ENCODE measurements at regions not wholly inside any gene's neighbourhood (a gene's known extent, or its start where the extent isn't known, plus 50 kb on each side); places are given as distances from the start of the nearest gene placed in this dataset.
A peak's percentile ranks its signal among the peaks of the same experiment; 100 is the strongest.

- Histone ChIP-seq H4K20me1 (ENCODE audit: insufficient read depth, low read length) (no peaks in the 10 kb centered on the region), H2AK9ac (replicated peaks; ENCODE audit: low read depth, low read length, poor library complexity) (no peak overlapping the region), H3K23ac (ENCODE audit: low read depth, low read length) (no peak overlapping the region), H4K5ac (ENCODE audit: low read depth, low read length) (no peak overlapping the region), H2BK5ac (ENCODE audit: low read depth, low read length, poor library complexity, severe bottlenecking) (no peak overlapping the region), H2BK120ac (ENCODE audit: low read depth, low read length) (no peak overlapping the region), H3K14ac (replicated peaks; ENCODE audit: low read depth, low read length) (no peak overlapping the region), H3K27ac (ENCODE audit: insufficient read depth, low read length) (no peak overlapping the region), H2AK5ac (ENCODE audit: low read depth, low read length) (no peak overlapping the region), H4K91ac (ENCODE audit: insufficient read depth, low read depth, low read length) (no peak overlapping the region), H2BK20ac (ENCODE audit: low read depth, low read length) (no peak overlapping the region), H3K56ac (ENCODE audit: extremely low read depth, insufficient read depth, low read length) (no peak overlapping the region), H3K4ac (ENCODE audit: low read depth, low read length) (no peak overlapping the region), H3K18ac (ENCODE audit: low read depth, low read length) (no peak overlapping the region), H4K8ac (ENCODE audit: low read depth in 2 of 2, low read length in 2 of 2) (no peak overlapping the region), H3K27me3 (ENCODE audit: control insufficient read depth, insufficient read depth, low read length) (no peaks in the 10 kb centered on the region), H2AFZ (replicated peaks; ENCODE audit: low read length, poor library complexity) (no peak overlapping the region), H3K9me1 (ENCODE audit: insufficient read depth, low read length) (no peaks in the 10 kb centered on the region), H3K36me3 (ENCODE audit: control insufficient read depth, insufficient read depth, low read length) (no peaks in the 10 kb centered on the region), H3K9ac (ENCODE audit: low read depth, low read length) (no peak overlapping the region), H2BK15ac (ENCODE audit: low read depth, low read length) (no peak overlapping the region), H3K79me1 (ENCODE audit: low read depth in 1 of 2, low read length in 2 of 2) (no peaks in the 10 kb centered on the region), H3K9me3 (ENCODE audit: control insufficient read depth, insufficient read depth, low read length) (peaks cover 4% of the 10 kb centered on the region), H3K4me3 (ENCODE audit: insufficient read depth, low read depth, low read length) (no peak overlapping the region), H3K4me2 (ENCODE audit: low read depth, low read length) (no peak overlapping the region), H3K4me1 (ENCODE audit: control insufficient read depth, insufficient read depth, low read length) (no peaks in the 10 kb centered on the region)
- TF ChIP-seq MAZ (IDR thresholded peaks at IDR 0.05; ENCODE audit: borderline replicate concordance, low read depth, low read length) (no peak), FOS (IDR thresholded peaks at IDR 0.05; ENCODE audit: low read depth, low read length) (no peak), ELK1 (IDR thresholded peaks at IDR 0.05; ENCODE audit: borderline replicate concordance, low read depth, low read length) (no peak), RFX5 (IDR thresholded peaks at IDR 0.05; ENCODE audit: low read depth, low read length) (no peak), NFE2L2 (IDR thresholded peaks at IDR 0.05; ENCODE audit: low read depth, low read length) (no peak), CEBPB (IDR thresholded peaks at IDR 0.05; ENCODE audit: low read depth, low read length) (no peak)
- 73% methylated on average over 4 of the region's 8 CpGs; no CpG with 5 or more reads in 1 of the 2 experiments for WGBS, 2 experiments (ENCODE audit: extremely low coverage in 2 of 2, insufficient read length in 1 of 2)
- intact Hi-C loops (cut with micrococcal nuclease) (loop anchor here (1.0 to 10.0 kb wide), 2 partner anchors 9 to 264 kb away; no protein-coding TSS in a partner anchor), dilution Hi-C loops (cut with HindIII; ENCODE audit: low sequenced_read_pairs, unreplicated experiment) (no loop called here), in situ Hi-C loops (cut with MboI; ENCODE audit: low sequenced_read_pairs) (no loop called here)
- peak; percentile 43 for DNase-seq
- BruUV-seq (replicated peaks) = no TSS peak
- peak; percentile 74 for ATAC-seq (ENCODE audit: low read depth)
- POLR2A ChIA-PET (ENCODE audit: unreplicated experiment) = no interaction called here
- CTCF ChIA-PET = no interaction called here
Observed at GRCh38 chr15:87610366-87610765, 646.2 kb downstream of the NTRK3 start.
